SK-N-SH treated with all-trans-retinoic acid at 6 μM for 48 hours (cell line): ENCODE measurements at regions not wholly inside any gene's neighbourhood (a gene's known extent, or its start where the extent isn't known, plus 50 kb on each side); places are given as distances from the start of the nearest gene placed in this dataset.

ENCODE experiments used
- BACH2 ChIP-seq: fragments of 250-450 bp; sonication (Bioruptor Pico); IDR thresholded peaks from 2 replicates; pipeline ENCODE4 v1.9.0; 2021; ENCODE audit warnings: mild to moderate bottlenecking, borderline replicate concordance
- GLIS3 ChIP-seq: fragments of 250-450 bp; sonication (Bioruptor Pico); IDR thresholded peaks from 2 replicates; pipeline ENCODE4 v1.5.0; 2020; ENCODE audit warnings: mild to moderate bottlenecking, moderate library complexity
- ISL1 ChIP-seq: fragments of 250-450 bp; sonication (Bioruptor Pico); IDR thresholded peaks from 2 replicates; pipeline ENCODE4 v2.1.2; 2022; ENCODE audit warnings: mild to moderate bottlenecking, moderate library complexity
- PATZ1 ChIP-seq: fragments of 250-450 bp; sonication (Bioruptor Pico); IDR thresholded peaks from 2 replicates; pipeline ENCODE4 v1.8.0; 2020; ENCODE audit warnings: mild to moderate bottlenecking, moderate library complexity, borderline replicate concordance
- TSHZ2 ChIP-seq: fragments of 250-450 bp; sonication (Bioruptor Pico); IDR thresholded peaks from 2 replicates; pipeline ENCODE4 v1.5.0; 2020; ENCODE audit warnings: mild to moderate bottlenecking, moderate library complexity
- ZNF565 ChIP-seq: fragments of 450-650 bp; formaldehyde crosslinking; conservative IDR thresholded peaks from 2 replicates; pipeline ENCODE4 v1.5.0; 2020; ENCODE audit warnings: low read depth, mild to moderate bottlenecking, moderate library complexity
- TF ChIP-seq, protein P1 (sequence below): fragments of 250-450 bp; sonication (Bioruptor Pico); IDR thresholded peaks from 2 replicates; pipeline ENCODE4 v1.5.1; 2020; ENCODE audit warnings: low read depth, mild to moderate bottlenecking, moderate library complexity

GRCh38 chr1:116312681-116313069 lies 60.4 kb upstream of the ATP1A1 start:
- TF ChIP-seq ZNF565 (no peak), ISL1 (no peak), BACH2 (CRISPR knock-in tag) (no peak), GLIS3 (no peak), TSHZ2 (CRISPR knock-in tag) (no peak), PATZ1 (CRISPR knock-in tag) (no peak)
- TF ChIP-seq, protein P1, sequence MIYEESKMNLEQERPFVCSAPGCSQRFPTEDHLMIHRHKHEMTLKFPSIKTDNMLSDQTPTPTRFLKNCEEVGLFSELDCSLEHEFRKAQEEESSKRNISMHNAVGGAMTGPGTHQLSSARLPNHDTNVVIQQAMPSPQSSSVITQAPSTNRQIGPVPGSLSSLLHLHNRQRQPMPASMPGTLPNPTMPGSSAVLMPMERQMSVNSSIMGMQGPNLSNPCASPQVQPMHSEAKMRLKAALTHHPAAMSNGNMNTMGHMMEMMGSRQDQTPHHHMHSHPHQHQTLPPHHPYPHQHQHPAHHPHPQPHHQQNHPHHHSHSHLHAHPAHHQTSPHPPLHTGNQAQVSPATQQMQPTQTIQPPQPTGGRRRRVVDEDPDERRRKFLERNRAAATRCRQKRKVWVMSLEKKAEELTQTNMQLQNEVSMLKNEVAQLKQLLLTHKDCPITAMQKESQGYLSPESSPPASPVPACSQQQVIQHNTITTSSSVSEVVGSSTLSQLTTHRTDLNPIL (CRISPR knock-in tag) = no peak
